ENCODE measurements at regions not wholly inside any gene's neighbourhood (a gene's known extent, or its start where the extent isn't known, plus 50 kb on each side); places are given as distances from the start of the nearest gene placed in this dataset.

- TF ChIP-seq ZNF737 (CRISPR knock-in tag; IDR thresholded peaks at IDR 0.05; ENCODE audit: borderline replicate concordance) (no peak), TBX2 (CRISPR knock-in tag; IDR thresholded peaks at IDR 0.05; ENCODE audit: borderline replicate concordance) (no peak), SUZ12 (IDR thresholded peaks at IDR 0.05; ENCODE audit: low read depth, low read length) (no peak), HCFC1 (IDR thresholded peaks at IDR 0.05; ENCODE audit: low read depth, low read length) (no peak)
Measured at GRCh38 chr14:51501746-51502145, 150.0 kb upstream of the FRMD6 start (continued).

- H2AFZ ChIP-seq (ENCODE audit: low read length), result no peak overlapping the region
- H3K9ac ChIP-seq (ENCODE audit: insufficient read depth, low read depth, low read length), result no peak overlapping the region
- ChIA-PET POLR2A (no interaction called here), CTCF (ENCODE audit: low intra/inter-chr PET ratio, low total read pairs) (no interaction called here)
- BruUV-seq (replicated peaks), result no TSS peak
- FAIRE-seq (no peak), ATAC-seq (no peak), DNase-seq (ENCODE audit: low spot score) (no peak)
- no peaks in the 10 kb centered on the region for H3K9me3 ChIP-seq (ENCODE audit: low read length)
- H3K79me2 ChIP-seq (ENCODE audit: insufficient read depth, low read length), result no peaks in the 10 kb centered on the region
- peaks cover 0 to 8% of the 10 kb centered on the region in 2 experiments; a peak in 1 of 5 replicates for H3K27me3 ChIP-seq (ENCODE audit: control insufficient read depth in 1 of 2, insufficient read depth in 2 of 2, low read length in 2 of 2)
- no peaks in the 10 kb centered on the region for H4K20me1 ChIP-seq (ENCODE audit: insufficient read depth, low read length)
- H3K27ac ChIP-seq (ENCODE audit: extremely low read length, insufficient read depth, low read length), result no peak overlapping the region
- H3K4me3 ChIP-seq (replicated peaks in 1 of 3; ENCODE audit: insufficient read depth in 1 of 3, low read depth in 2 of 3, low read length in 3 of 3), result no peak overlapping the region
- no peak overlapping the region for H3K4me2 ChIP-seq (ENCODE audit: low read depth, low read length)
- WGBS (ENCODE audit: low lambda C conversion rate), result 0% methylated on average over 1 of the region's 1 CpG
- no peaks in the 10 kb centered on the region for H3K36me3 ChIP-seq (replicated peaks in 1 of 2; ENCODE audit: control insufficient read depth in 1 of 2, insufficient read depth in 2 of 2, low read length in 2 of 2)
- no peaks in the 10 kb centered on the region for H3K4me1 ChIP-seq (ENCODE audit: insufficient read depth, low read length)
- in situ Hi-C loops (cut with HindIII; ENCODE audit: extremely low pct_ligation_motif_present, low pct_unique_long_range_greater_than_20kb), result no loop called here
- intact Hi-C loops (cut with micrococcal nuclease; ENCODE audit: unreplicated experiment), result no loop called here
- TF ChIP-seq POLR2G (IDR thresholded peaks at IDR 0.05; ENCODE audit: low read depth, low read length), result no peak
- no peak for TF ChIP-seq JUNB (CRISPR knock-in tag; IDR thresholded peaks at IDR 0.05; ENCODE audit: borderline replicate concordance)
- TF ChIP-seq ZNF329 (CRISPR knock-in tag; IDR thresholded peaks at IDR 0.05; ENCODE audit: low read depth), result no peak
- TF ChIP-seq KDM5A (IDR thresholded peaks at IDR 0.05; ENCODE audit: borderline replicate concordance, low read length), result no peak
- TF ChIP-seq ZNF230 (CRISPR knock-in tag; IDR thresholded peaks at IDR 0.05), result no peak
- no peak for TF ChIP-seq PRDM4 (CRISPR knock-in tag; IDR thresholded peaks at IDR 0.05; ENCODE audit: borderline replicate concordance)
- TF ChIP-seq GMEB2 (CRISPR knock-in tag; IDR thresholded peaks at IDR 0.05; ENCODE audit: low read depth), result no peak
- TF ChIP-seq ZFP36L2 (CRISPR knock-in tag; IDR thresholded peaks at IDR 0.05), result no peak
- TF ChIP-seq NR0B2 (CRISPR knock-in tag; IDR thresholded peaks at IDR 0.05), result no peak
- TF ChIP-seq RAD51 (IDR thresholded peaks at IDR 0.05; ENCODE audit: borderline replicate concordance), result no peak
- TF ChIP-seq KDM6A (CRISPR knock-in tag; IDR thresholded peaks at IDR 0.05; ENCODE audit: low read depth), result no peak
- TF ChIP-seq ZNF18 (CRISPR knock-in tag; IDR thresholded peaks at IDR 0.05; ENCODE audit: insufficient replicate concordance), result no peak
- TF ChIP-seq ARID3A (IDR thresholded peaks at IDR 0.05; ENCODE audit: low read depth, low read length), result no peak
Measured at GRCh38 chr14:51504669-51505068, 147.0 kb upstream of the FRMD6 start.

Data from HepG2 (cell line).